HFFc6 (cell line): ENCODE measurements at regions not wholly inside any gene's neighbourhood (a gene's known extent, or its start where the extent isn't known, plus 50 kb on each side); places are given as distances from the start of the nearest gene placed in this dataset.

ENCODE experiments used
- DNase-seq: peaks from one replicate; pipeline ENCODE4 v3.0.0-alpha.2; 2018
- H3K27ac Mint-ChIP-seq: 2 replicates; pipeline ENCODE4 v1.8.0; 2020; ENCODE audit warnings: mild to moderate bottlenecking, mixed read lengths
- H3K27me3 Mint-ChIP-seq: 2 replicates; pipeline ENCODE4 v1.8.0; 2021; ENCODE audit warnings: mild to moderate bottlenecking, moderate library complexity, mixed read lengths; ENCODE audit not compliant: insufficient read depth
- H3K36me3 Mint-ChIP-seq: 2 replicates; pipeline ENCODE4 v1.8.0; 2021; ENCODE audit warnings: low read depth, mixed read lengths
- H3K4me1 Mint-ChIP-seq: 2 replicates; pipeline ENCODE4 v1.8.0; 2020; ENCODE audit warnings: low read depth, mixed read lengths
- H3K4me3 Mint-ChIP-seq: 2 replicates; pipeline ENCODE4 v1.8.0; 2020; ENCODE audit warnings: mild to moderate bottlenecking, moderate library complexity, mixed read lengths
- H3K9me3 Mint-ChIP-seq: 2 replicates; pipeline ENCODE4 v1.8.0; 2020; ENCODE audit warnings: mild to moderate bottlenecking, mixed read lengths
- TF ChIP-seq, protein P1 (sequence below): fragments of 200-600 bp; sonication (generic); IDR thresholded peaks from 2 replicates; pipeline ENCODE4 v1.5.0; 2021; ENCODE audit warnings: antibody characterized with exemption, mild to moderate bottlenecking

DNA sequence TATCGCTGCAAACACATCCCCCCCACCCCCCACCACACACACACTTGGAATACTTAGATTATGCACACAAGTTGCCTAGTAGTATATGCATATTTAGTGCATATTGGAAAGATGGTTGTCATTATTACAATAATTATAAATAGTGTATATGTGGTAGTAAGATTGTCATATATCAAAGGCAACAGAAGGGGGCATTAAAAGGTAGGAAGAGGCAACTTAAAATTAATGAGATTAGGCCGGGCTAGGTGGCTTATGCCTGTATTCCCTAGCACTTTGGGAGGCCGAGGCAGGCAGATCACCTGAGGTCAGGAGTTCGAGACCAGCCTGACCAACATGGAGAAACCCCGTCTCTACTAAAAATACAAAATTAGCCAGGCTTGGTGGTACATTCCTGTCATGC lies 52.1 kb downstream of the GSC start:
- Mint-ChIP-seq H3K4me3 (no peak overlapping the region), H3K4me1 (no peaks in the 10 kb centered on the region), H3K9me3 (peaks cover 25% of the 10 kb centered on the region), H3K27me3 (no peaks in the 10 kb centered on the region; the same call in 1 of the 2 replicates), H3K36me3 (no peaks in the 10 kb centered on the region), H3K27ac (no peak overlapping the region)
- DNase-seq, result no peak
- TF ChIP-seq, protein P1, sequence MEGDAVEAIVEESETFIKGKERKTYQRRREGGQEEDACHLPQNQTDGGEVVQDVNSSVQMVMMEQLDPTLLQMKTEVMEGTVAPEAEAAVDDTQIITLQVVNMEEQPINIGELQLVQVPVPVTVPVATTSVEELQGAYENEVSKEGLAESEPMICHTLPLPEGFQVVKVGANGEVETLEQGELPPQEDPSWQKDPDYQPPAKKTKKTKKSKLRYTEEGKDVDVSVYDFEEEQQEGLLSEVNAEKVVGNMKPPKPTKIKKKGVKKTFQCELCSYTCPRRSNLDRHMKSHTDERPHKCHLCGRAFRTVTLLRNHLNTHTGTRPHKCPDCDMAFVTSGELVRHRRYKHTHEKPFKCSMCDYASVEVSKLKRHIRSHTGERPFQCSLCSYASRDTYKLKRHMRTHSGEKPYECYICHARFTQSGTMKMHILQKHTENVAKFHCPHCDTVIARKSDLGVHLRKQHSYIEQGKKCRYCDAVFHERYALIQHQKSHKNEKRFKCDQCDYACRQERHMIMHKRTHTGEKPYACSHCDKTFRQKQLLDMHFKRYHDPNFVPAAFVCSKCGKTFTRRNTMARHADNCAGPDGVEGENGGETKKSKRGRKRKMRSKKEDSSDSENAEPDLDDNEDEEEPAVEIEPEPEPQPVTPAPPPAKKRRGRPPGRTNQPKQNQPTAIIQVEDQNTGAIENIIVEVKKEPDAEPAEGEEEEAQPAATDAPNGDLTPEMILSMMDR, result no peak

DNA sequence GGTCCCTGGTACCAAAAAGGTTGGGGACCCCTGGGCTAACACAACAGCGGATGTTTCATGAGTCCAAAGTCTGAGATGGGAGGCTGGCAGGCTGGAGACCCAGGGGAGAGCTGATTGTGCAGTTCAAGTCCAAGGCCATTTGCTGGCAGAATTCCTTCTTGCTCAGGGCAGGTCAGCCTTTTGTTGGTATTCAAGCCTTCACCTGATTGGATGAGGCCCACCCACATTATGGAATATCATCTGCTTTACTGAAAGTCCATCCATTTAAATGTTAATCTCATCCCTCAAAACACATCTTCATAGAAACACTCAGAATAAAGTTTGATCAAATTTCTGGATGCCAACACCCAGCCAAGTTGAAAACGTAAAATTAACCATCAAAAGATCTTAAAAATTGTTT lies 52.9 kb downstream of the GSC start:
- TF ChIP-seq, protein P1, result no peak
- Mint-ChIP-seq H3K27ac (no peak overlapping the region), H3K4me1 (no peaks in the 10 kb centered on the region), H3K36me3 (no peaks in the 10 kb centered on the region), H3K27me3 (peaks cover 1% of the 10 kb centered on the region; the same call in 1 of the 2 replicates), H3K9me3 (peaks cover 26% of the 10 kb centered on the region), H3K4me3 (no peak overlapping the region)
- no peak for DNase-seq

DNA sequence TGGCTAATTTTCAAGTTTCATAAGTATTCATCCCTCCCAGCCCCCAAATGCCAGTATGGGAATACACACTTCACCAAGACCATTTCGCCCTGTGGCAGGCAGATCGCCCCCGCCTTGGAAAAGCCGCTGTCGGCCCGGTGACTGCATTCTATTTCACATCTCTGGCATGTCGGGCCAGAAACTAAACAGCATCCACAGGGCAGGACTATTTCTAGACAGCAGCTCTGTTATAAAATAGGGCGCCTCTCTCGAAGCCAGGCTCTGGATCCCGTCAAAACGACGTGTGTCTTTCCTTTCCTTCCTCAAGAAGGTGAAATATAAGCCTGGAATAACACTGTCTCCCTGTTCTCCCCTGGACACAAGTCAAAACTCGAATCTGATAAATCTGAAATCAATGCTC lies 56.8 kb downstream of the GSC start:
- TF ChIP-seq, protein P1, result no peak
- H3K4me1 Mint-ChIP-seq, result no peaks in the 10 kb centered on the region
- no peaks in the 10 kb centered on the region for H3K36me3 Mint-ChIP-seq
- peaks cover 24% of the 10 kb centered on the region for H3K9me3 Mint-ChIP-seq
- no peak for DNase-seq
- H3K27me3 Mint-ChIP-seq, result peaks cover 5% of the 10 kb centered on the region
- no peak overlapping the region for H3K27ac Mint-ChIP-seq
- no peak overlapping the region for H3K4me3 Mint-ChIP-seq

DNA sequence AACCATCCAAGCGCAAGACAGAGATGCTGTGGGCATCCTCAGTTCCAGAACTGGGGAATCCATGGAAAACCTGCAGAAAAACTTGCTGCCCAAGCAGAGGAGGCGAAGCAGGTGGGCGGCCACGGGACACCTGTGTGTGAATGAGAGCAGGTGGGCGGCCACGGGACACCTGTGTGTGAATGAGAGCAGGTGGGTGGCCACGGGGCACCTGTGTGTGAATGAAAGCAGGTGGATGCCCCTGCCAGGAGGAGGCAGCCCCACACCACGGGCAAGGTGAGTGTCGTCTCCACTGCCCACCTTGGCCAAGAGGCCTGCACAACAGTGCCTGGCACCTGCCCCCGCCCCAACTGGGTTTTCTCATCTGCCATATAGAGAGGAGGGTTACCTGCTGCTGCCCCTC lies 59.2 kb downstream of the GSC start:
- H3K9me3 Mint-ChIP-seq, result peaks cover 43% of the 10 kb centered on the region
- DNase-seq, result no peak
- H3K4me3 Mint-ChIP-seq, result no peak overlapping the region
- peaks cover 5% of the 10 kb centered on the region; the same call in 1 of the 2 replicates for H3K36me3 Mint-ChIP-seq
- H3K27me3 Mint-ChIP-seq, result peaks cover 5% of the 10 kb centered on the region
- TF ChIP-seq, protein P1, result no peak
- no peaks in the 10 kb centered on the region for H3K4me1 Mint-ChIP-seq
- H3K27ac Mint-ChIP-seq, result no peak overlapping the region

DNA sequence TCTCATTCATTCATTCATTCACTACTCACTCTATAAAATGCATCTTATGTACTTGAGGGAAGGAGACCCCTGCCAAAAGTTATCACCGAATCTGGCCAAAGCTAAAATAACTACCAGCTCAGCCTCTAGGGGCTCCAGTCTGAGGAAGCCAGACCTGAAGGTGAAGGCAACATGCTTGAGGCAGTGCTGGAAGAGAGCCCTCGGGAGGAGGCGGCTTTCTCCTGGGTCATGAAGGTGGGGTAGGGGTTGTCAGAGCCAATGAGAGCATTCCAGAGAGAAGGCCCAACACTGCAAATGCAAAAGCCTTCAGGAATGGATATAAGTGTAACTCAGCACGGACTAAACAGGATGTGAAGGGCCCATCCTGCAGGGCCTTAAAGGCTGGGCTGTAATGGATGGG lies 62.4 kb downstream of the GSC start:
- peaks cover 5% of the 10 kb centered on the region for H3K27me3 Mint-ChIP-seq
- TF ChIP-seq, protein P1, result no peak
- peaks cover 5% of the 10 kb centered on the region; the same call in 1 of the 2 replicates for H3K36me3 Mint-ChIP-seq
- no peak for DNase-seq
- H3K9me3 Mint-ChIP-seq, result peaks cover 57% of the 10 kb centered on the region
- no peak overlapping the region for H3K27ac Mint-ChIP-seq
- no peak overlapping the region for H3K4me3 Mint-ChIP-seq
- no peaks in the 10 kb centered on the region for H3K4me1 Mint-ChIP-seq

DNA sequence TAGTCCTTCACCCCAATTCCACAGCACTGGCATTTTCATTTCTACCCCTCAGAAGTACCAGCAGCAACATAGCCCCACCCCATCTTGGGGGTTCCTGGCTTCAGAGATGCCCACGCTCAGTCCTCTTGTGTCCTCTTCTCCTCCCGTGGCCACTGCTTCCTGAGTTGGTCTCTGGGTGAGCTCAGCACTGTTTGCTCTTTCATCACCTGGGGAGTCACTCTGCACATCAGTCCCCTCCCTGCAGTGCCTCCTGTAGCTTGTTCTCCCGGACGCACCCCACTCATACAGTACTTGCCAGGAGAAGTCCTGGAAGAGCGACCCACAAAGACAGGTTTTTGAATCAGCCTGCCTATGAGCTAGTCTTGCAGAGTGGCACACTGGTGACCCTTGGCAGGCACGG lies 63.8 kb downstream of the GSC start:
- TF ChIP-seq, protein P1, result no peak
- Mint-ChIP-seq H3K36me3 (peaks cover 5% of the 10 kb centered on the region; the same call in 1 of the 2 replicates), H3K27me3 (peaks cover under 1% of the 10 kb centered on the region; the same call in 1 of the 2 replicates), H3K27ac (no peak overlapping the region), H3K9me3 (peaks cover 44% of the 10 kb centered on the region), H3K4me1 (no peaks in the 10 kb centered on the region), H3K4me3 (no peak overlapping the region)
- no peak for DNase-seq
